ENCODE measurements at regions not wholly inside any gene's neighbourhood (a gene's known extent, or its start where the extent isn't known, plus 50 kb on each side); places are given as distances from the start of the nearest gene placed in this dataset.
"Not testable (repeated sequence)": the region's sequence is repeated elsewhere in the genome, so short reads cannot be mapped to it uniquely, and the experiment has no call there.

DNA sequence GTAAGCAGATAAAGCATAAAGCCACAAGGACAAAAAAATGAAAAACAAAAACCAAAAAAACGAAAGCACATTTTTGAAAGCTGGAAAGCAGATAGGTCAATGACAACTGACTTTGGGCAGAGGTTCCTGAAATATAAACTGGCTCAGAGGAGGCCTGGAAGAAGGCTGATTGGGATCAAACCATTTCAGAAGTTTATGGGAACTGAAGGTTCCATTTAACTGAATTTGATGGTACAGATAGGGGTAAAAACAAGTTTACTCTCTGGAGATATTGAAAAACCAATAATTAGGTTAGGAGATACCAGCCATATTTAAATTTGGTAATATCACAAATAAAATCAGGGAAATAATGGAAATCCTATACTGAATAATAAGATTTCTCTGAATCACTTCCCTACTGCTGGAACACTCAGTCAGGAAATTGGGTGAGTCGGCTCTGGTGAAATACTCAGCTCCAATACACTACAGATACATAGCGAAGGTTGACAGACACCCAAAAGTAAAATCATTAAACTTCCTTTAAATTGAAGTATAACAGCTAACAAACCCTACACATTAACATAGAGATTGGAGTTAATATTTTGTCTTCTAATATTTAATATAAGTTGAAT lies 1584.3 kb downstream of the STIM2 start:
- DNase-seq, result no peak

DNA sequence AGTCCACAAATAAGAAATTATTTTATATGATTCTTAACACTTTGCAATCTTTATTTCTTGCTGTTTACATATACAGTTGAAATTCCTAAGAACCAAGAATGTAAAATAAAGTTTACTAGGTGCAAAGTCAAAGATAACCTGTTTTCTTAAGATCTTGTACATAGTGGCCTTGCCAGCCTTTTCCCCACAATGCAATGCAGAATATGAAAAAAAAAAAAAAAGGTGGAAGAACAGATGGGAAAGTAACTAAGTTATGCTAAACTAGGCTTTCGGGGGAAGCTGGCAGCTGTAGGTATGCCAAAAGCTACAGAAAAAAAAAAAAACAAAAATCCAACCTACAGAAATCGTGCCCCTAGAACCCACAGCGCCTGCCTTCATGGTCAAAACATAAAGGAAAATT lies 1588.4 kb downstream of the STIM2 start:
- DNase-seq, result no peak

DNA sequence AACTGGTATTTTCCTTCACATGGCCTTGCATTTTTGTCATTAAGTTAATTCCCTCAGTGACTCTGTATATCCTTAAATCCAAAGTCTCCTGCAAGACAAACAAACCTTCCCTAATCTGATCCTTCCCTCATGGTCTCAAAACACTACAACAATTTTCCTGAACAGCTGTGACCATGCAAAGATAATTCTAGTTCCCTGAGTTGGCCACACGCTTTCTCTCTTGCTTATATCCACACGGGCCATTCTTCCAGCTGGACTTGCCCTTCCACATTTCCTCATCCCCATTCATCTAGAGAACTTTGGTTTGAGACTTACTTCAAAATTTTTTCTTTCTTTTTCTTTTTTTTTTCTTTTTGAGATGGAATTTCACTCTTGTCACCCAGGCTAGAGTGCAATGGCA lies 1590.7 kb downstream of the STIM2 start:
- DNase-seq, result no peak

DNA sequence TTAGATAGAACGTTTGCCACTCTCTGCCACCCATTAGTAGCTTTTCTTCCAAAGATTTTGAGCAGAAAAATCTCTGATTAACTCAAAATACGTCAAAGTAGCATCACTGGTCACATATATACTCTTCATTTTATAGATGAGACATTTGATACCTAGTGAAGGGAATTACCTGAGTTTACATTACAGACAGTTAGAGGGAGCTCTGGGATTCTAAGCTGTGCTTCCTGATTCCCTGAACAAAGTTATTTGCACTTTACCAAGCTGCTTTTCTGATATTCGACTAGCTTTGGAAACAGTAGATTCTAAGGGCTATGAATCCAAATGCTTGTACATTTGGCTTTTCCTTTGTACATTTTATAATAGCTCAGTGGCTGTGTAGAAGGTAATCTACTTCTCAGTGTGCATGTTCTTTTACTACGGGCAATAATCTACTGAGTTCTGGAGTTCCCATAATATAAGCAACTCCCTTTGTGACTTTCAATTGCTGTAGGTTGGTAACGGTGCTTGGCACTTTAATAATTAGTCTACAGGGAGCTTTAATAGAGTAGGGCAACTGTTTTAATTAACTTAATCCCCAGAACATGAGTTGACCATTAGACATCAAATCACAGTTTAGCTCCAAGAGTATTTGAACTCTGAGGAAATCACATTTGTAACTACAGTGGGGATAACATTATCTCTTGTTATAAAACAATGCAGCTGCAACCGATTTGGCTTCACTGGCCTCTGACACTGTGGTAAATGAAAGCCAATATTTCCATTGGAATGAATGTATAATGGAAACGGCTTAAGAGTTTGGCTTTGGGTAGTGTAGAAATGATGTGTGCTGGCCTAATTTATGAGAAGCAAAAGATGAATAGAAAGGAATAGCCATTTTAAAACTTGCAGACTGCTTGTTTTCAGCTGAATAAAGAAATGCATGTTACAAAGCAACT lies 1602.4 kb downstream of the STIM2 start:
- DNase-seq, result no peak

DNA sequence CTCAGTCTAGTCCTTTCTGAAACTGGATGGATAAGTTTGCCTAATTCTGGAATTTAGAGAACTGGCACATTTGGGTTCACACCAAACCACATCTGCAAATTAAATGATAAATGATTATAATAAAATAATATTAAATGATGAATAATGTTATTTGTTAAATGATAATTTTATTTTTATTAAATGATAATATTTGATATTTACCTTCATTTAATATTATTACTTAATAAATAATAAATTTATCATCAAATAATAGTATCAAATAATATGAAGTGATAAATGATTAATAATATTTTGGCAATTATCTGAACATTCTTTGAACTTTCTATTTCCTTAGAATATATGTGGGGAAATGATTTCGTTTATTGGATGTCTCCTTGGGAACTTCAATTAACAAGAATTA lies 1604.2 kb downstream of the STIM2 start:
- no peak for DNase-seq

DNA sequence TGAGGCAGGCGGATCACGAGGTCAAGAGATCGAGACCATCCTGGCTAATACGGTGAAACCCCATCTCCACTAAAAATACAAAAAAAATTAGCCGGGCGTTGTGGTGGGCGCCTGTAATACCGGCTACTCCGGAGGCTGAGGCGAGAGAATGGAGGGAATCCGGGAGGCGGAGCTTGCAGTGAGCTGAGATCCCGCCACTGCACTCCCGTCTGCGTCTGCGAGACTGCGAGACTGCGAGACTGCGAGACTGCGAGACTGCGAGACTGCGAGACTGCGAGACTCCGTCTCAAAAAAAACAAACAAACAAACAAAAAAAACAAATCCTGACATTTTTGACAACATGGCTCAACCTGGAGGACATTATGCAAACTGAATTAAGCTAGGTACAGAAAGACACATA lies 1606.2 kb downstream of the STIM2 start:
- not testable (repeated sequence) for DNase-seq

DNA sequence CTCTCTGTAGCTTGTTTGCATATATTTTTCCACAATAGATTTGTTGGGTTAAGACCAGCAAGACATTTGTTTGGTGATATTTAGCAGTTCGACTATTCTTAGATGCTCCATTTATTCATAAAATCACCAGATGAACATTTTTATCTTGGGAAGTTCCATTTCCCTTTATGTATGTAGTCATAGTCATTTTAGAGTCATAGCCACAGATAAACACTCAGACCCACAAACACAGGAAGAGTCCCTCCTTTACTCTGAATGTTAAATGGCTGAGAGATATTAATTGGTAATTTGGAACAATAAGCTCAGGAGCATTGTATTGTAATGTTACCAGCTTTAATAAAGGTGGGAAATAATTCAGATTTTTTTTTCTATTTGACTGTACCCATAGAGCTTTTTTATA lies 1608.7 kb downstream of the STIM2 start:
- DNase-seq, result no peak

DNA sequence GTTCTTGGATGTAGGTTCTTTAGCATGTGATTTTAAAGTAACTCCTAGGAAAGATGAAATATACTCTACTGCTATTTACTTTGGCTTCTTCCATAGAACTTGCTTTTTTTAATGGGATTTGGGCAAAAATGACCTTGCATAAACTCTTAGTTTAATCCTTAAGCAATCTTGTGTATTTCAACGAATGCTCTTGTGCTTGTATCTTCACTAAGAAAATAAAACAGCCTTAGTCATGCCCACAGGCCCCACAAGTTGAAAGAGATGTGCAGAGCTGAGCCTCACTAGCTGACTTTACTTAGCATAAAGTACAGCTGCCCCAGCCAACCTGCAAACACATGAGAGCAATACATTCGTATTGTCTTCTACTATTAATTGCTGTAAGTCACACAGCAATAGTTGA lies 1609.2 kb downstream of the STIM2 start:
- no peak for DNase-seq

DNA sequence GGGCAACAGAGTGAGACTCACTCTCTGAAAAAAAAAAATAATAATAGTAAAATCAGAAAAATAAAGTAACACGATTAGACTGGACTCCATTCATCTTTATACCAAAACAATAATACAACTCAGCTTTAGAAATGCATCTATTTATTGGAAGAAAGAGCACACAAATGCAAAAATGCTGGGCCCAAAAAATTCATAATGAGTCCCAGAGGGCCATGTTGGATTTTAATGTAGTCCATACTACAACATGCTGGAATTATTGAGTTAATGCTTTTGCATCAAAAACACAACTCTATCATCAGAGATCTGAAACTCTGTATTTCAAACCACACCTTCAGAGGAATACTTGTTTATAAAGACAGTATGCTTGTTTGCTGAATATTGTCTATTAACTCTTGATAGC lies 1614.7 kb downstream of the STIM2 start:
- no peak for DNase-seq

DNA sequence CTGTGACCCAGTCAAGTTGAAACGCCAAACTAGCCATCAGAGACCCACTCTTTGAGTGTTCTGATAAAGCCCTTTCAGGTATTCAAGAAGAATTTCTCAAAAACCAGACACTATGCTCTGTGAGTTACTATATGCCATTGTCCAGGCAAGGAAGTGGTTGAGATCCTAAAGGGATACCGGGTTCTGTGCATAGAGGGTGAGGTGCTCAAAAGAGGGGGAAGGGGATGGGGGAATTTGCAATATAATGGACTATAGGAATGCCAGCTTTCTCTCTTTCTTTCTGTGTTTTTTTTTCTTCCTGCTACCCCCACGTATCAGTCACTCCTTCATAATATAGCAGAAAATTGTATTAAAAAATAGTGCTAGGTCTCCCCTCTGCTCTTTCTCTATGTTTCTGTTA lies 1619.0 kb downstream of the STIM2 start:
- DNase-seq, result no peak

DNA sequence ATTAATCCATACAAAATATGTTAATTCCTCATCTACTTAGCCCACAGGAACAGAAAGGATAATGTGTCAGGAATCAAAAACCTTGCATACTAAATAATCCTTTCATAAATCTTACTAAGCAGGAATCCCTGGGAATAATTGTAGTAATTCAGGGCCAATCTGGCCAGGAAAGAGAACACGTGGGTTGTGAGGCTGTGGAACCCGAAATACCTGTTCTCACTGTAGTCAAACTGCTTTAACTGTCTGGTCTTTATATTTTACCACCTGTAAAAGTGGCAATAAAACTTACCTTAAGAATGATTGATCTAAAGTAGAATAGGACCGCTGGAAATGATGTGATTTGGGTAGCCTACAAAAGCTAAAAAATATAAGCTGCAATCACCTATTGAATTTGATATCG lies 1620.9 kb downstream of the STIM2 start:
- DNase-seq, result no peak

DNA sequence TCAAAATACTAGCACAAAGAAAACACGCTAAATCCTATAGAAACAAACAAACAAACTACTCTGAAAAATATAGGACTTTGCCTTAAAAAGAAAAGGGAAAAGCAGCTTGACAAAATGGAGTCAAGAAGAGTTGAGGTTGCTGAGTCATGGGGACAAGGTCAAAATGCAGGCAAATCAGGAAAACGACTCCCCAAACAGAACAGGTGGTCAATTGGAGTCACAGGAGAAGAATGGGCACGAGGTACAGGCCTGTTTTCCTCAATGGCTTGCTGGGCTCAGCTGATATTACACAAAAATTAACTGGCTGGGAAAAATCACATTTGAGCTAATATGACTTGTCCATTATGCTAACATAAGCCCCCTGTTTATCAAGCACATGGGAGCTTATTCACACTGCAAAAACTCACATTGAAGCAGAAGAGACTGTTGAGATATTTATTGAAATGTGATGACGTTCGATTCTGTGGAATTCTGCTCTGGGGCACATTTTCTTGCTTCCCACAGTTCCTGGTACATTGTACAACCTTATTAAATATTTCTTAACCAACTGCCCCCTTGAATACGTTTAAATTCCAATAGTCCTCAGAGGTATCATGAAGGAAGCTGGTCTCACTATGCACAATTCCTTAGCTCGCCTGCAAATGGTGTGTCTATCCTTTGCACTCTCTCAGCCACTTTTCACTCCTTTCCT lies 1622.1 kb downstream of the STIM2 start:
- DNase-seq, result no peak

DNA sequence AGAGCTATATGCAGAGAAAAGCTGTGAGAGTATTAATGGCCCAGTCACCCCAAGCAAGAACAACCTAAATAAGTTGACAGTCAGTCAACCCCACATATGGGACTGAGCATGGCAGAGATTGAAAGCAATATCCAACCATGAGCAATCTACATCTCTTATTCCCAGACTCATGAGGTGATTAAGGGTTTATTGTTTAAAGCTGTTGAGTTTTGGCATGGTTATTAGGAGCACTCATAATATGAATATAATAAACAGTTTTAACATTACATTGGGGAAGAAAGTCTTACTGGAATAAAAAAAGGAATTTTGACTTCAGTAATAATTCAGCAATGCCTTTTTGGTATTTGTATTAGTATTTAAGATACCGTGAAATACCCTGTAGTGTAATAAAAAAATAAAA lies 1627.4 kb downstream of the STIM2 start:
- no peak for DNase-seq

DNA sequence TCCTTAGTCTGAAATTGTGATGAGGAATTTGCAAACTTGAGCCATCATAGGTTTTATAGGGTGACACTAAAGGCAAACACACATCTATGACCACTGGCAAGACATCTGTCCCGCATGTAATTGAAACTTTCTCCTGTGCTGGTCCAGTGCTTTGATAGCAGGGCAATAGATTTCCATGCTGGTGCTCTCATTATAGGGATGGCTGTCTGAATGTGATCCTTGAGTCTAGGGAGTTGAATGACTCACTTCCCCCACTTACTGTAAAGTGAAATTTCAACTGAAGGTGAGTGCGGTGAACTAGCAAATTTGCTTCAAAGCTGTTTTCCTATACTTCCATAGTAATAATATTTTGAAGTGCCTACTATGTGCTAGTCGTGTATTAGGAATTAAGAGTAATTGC lies 1630.0 kb downstream of the STIM2 start:
- DNase-seq, result no peak

DNA sequence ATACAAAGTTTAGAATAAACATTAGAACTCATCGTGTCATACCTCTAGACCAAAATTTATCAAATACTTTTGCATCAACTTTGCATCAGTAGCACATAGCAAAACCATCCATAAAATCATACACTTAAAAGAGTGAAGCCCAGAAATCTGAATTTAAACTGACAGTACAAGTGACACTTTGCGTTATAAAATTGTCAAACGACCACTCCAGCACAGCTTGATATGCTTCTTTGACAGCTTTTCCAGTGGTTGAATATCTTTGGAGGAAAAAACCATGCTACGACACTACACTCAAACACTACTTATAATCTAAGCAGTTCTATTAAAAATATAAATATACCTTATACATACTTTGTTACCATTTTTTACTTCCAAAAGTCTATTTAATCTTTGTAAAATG lies 1644.4 kb downstream of the STIM2 start:
- DNase-seq, result no peak

DNA sequence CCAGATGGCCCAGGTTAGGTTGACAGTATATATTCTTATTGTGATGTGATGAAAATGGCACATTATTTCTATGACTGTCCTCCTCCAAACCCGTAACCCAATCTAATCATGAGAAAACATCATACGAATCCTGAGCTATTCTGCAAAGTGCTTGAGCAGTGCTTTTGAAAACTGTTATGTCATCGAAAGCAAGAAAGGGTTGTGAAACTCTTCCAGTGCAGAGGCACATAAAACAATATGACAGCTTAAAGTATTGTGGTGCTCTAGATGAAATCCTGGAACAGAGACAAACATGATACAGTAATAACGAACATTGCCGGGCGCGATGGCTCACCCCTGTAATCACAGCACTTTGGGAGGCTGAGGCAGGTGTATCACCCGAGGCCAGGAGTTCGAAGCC lies 1648.0 kb downstream of the STIM2 start:
- no peak for DNase-seq

DNA sequence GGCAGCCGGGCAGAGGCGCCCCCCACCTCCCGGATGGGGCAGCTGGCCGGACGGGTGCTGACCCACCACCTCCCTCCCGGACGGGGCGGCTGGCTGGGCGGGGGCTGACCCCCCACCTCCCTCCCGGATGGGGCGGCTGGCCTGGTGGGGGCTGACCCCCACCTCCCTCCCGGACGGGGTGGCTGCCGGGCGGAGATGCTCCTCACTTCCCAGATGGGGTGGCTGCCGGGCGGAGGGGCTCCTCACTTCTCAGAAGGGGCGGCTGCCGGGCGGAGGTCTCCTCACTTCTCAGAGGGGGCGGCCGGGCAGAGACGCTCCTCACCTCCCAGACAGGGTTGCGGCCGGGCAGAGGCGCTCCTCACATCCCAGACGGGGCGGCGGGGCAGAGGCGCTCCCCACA lies 1654.1 kb downstream of the STIM2 start:
- not testable (repeated sequence) for DNase-seq

DNA sequence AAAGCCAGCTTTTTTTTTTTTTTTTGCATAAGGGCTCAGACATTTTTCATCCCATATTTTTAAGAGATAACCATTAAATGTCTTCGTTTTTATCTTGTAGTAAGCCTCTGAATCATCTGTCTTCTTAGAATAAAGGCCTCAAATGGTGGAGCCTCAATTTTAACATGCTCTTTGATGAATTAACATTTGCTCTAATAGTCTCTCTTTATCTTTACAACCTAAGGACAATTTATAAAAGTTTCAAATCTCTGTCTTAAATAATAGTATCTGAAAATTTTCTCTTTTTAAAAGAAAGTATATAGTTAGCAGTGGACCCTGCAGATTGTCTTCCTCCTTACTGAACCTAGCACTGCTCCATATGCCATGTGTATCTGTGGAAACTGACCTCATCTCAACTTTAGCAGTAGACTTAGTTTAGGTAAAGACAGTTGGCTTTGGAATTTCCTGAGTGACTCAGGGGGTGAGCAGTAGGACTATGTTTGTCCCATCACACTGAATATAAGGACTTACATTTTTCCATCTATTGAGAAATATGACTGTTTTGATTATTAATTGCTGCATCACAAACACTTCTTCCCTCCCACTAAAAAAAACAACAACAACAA lies 1658.0 kb downstream of the STIM2 start:
- DNase-seq, result no peak

DNA sequence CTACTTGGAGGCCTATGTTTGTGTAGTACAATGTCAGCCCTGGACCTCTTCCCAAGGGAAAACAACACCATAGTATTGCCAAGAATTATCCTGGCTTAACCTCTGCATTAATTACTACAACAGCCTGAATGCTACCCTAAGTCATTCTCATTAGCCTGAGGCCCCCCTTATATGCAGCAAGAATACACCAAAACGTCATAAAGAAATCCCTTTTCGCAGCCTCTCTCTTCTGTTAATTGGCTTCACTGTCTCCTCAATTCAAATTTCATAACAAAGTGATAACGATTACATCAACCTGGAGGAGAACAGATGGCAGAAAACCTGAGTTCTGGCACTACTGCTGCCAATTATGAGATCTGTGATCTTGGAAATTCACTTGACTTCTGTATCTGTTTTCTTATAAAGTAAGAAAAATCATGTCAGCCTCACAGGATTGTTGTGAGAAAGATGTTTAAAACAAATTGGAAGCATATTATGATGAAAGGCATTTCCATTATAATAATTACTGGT lies 1663.1 kb downstream of the STIM2 start:
- DNase-seq, result no peak

DNA sequence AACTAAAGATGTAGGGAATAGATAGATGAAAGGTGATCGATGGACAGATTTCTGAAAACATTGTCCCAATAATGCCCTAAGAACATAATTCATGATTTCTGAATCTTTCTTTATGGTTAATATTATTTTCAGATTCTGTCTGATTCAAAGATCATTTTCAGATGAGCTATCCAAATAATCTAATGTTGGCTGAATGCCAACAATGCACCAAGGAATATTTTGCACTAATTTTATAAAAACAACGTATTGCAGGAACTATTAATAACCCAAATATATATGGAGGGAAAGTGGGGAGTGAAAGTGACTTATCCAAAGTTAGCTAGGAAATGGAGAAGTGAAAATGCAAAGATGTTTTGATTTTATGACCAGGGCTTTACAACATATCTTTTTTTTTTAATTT lies 1675.5 kb downstream of the STIM2 start:
- no peak for DNase-seq

DNA sequence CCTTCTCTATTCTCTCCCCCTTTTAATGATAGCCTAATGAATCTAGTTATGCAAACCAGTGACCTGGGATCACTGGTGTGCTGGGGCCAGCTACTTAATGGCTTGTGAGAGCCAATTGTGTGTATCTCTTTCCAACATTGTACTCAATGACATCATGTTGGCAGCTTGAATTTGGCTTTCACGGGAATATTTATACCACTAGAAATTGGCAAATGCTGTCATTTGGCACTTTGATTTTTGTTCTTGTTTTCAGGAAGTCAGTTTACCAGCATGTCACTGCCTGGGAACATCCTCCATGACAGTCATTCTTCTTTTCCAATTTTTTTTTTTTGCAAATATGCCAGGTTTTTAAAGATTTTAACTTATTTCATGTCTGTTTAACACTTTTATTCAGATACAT lies 1685.3 kb downstream of the STIM2 start:
- DNase-seq, result no peak

DNA sequence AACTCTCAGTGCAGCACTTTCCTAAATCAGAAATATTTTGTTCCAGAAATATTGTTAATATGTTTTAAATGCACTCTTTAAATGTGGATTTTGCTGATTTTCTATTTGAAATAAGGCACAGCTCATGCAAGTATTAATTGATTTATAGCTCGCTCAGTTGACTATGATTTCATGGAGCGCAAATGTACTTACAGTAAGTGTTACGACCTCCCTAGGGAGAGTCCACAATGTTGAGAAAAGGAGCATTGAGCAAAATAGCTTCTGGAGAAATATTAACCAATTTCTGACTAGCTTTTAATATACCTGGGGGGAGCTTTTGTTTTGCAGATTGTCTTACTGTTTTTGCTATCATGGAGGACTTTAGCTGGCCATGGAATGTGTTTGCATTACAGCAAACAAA lies 1687.5 kb downstream of the STIM2 start:
- DNase-seq, result no peak

DNA sequence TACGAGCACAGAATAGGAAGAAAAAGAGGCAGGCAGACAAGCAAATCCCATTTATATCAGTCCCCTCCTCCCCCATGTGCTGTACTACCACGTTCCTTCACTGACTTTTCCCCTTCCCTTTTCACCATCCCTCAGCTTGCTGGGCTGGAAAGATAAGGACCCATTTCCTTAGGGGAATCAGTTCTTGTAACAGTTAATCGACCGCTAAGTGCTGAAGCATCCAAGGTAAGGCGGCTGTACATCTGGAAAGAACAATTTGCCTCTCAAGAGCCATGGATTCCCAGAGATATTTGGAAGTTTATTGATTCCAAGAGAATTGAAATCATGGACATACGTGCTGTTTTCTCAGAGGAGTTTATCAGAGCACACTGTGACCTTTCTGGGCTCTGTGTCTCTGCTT lies 1688.0 kb downstream of the STIM2 start:
- DNase-seq, result no peak
